Left lung (tissue), 4 donors: ENCODE measurements at regions not wholly inside any gene's neighbourhood (a gene's known extent, or its start where the extent isn't known, plus 50 kb on each side); places are given as distances from the start of the nearest gene placed in this dataset.

Experiments used
- ATAC-seq: fragments of 200-7000 bp; cut with Tn5 transposase; one replicate; pipeline ENCODE4 v1.9.1; 2020; ENCODE audit warnings: moderate library complexity
- DNase-seq, 4 donors: peaks; one replicate each; pipeline ENCODE4 v3.0.0-alpha.2; 2013 to 2020
- H3K27ac ChIP-seq, 2 donors: fragments of 200-600 bp; sonication (generic) in 1 of 2; one replicate each; pipeline versions ENCODE4 v1.5.0 to v1.8.0; 2020 to 2021
- H3K27me3 ChIP-seq, 2 donors: fragments of 200-600 bp; sonication (generic) in 1 of 2; one replicate each; pipeline versions ENCODE4 v1.5.0 to v1.8.0; 2020 to 2021
- H3K36me3 ChIP-seq, 2 donors: fragments of 200-600 bp; sonication (generic) in 1 of 2; one replicate each; pipeline versions ENCODE4 v1.5.0 to v1.8.0; 2020 to 2021
- H3K4me1 ChIP-seq, 2 donors: fragments of 200-600 bp; one replicate each; pipeline ENCODE4 v1.8.0; 2021
- H3K4me3 ChIP-seq, 2 donors: fragments of 200-600 bp; sonication (generic) in 1 of 2; one replicate each; pipeline versions ENCODE4 v1.5.0 to v1.8.0; 2020 to 2021; ENCODE audit warnings: mild to moderate bottlenecking in 1 of 2
- H3K9me3 ChIP-seq, 2 donors: fragments of 200-600 bp; sonication (generic) in 1 of 2; one replicate each; pipeline versions ENCODE4 v1.5.0 to v1.8.0; 2020 to 2021
- CTCF ChIP-seq, 2 donors: fragments of 200-600 bp; sonication (generic) in 1 of 2; IDR thresholded peaks; one replicate each; pipeline versions ENCODE4 v1.5.0 to v1.8.0; 2021; ENCODE audit warnings: antibody characterized with exemption in 2 of 2
- intact Hi-C, 2 donors: fragments of 100-400 bp; cut with DNase I; formaldehyde crosslinking; loops; one replicate each; pipeline versions ENCODE4 v1.11.2 to v1.14.2; 2022
- donor health status: DM: no; HTN: yes; CAD: no.
- donor health status: DM: no; HTN: no; CAD: no.

- Histone ChIP-seq H3K9me3 (no peaks in the 10 kb centered on the region), H3K36me3 (no peaks in the 10 kb centered on the region), H3K4me1 (no peaks in the 10 kb centered on the region), H3K27ac (no peak overlapping the region), H3K27me3 (no peaks in the 10 kb centered on the region), H3K4me3 (no peak overlapping the region)
- intact Hi-C loops, result no loop called here
- no peak for ATAC-seq
- no peak for DNase-seq
- no peak for TF ChIP-seq CTCF (IDR thresholded peaks at IDR 0.05)
Observed at GRCh38 chr15:25504307-25504706, 65.5 kb upstream of the UBE3A start.

GRCh38 chr15:25501828-25502446 is 63.1 kb upstream of the UBE3A start:
- Histone ChIP-seq H3K27ac (no peak overlapping the region), H3K9me3 (no peaks in the 10 kb centered on the region), H3K4me1 (no peaks in the 10 kb centered on the region), H3K36me3 (no peaks in the 10 kb centered on the region), H3K4me3 (no peak overlapping the region), H3K27me3 (no peaks in the 10 kb centered on the region)
- intact Hi-C loops, result no loop called here
- peak; percentile 35 to 56 for TF ChIP-seq CTCF (IDR thresholded peaks at IDR 0.05)
- DNase-seq (peak in 1 of 4 donors; percentile 49), ATAC-seq (peak; percentile 96)

GRCh38 chr15:25498835-25499234 is 60.0 kb upstream of the UBE3A start:
- TF ChIP-seq CTCF (IDR thresholded peaks at IDR 0.05), result no peak
- no peak for DNase-seq
- H3K9me3 ChIP-seq, result peaks cover 0 to 1% of the 10 kb centered on the region in 2 donors
- H3K36me3 ChIP-seq, result no peaks in the 10 kb centered on the region
- H3K27me3 ChIP-seq, result no peaks in the 10 kb centered on the region
- H3K27ac ChIP-seq, result no peak overlapping the region
- no peak overlapping the region for H3K4me3 ChIP-seq
- ATAC-seq, result no peak
- intact Hi-C loops, result no loop called here
- no peaks in the 10 kb centered on the region for H3K4me1 ChIP-seq

GRCh38 chr15:25497934-25498333 is 59.1 kb upstream of the UBE3A start:
- DNase-seq (no peak), ATAC-seq (no peak)
- H3K27ac ChIP-seq, result no peak overlapping the region
- H3K36me3 ChIP-seq, result no peaks in the 10 kb centered on the region
- no peaks in the 10 kb centered on the region for H3K27me3 ChIP-seq
- no peak for TF ChIP-seq CTCF (IDR thresholded peaks at IDR 0.05)
- peaks cover 0 to 10% of the 10 kb centered on the region in 2 donors for H3K9me3 ChIP-seq
- H3K4me1 ChIP-seq, result no peaks in the 10 kb centered on the region
- intact Hi-C loops, result no loop called here
- H3K4me3 ChIP-seq, result no peak overlapping the region

GRCh38 chr15:25493823-25494526 is 55.2 kb upstream of the UBE3A start:
- ATAC-seq (no peak), DNase-seq (no peak)
- Histone ChIP-seq H3K4me1 (no peaks in the 10 kb centered on the region), H3K27ac (no peak overlapping the region), H3K27me3 (no peaks in the 10 kb centered on the region), H3K4me3 (no peak overlapping the region), H3K9me3 (peaks cover 0 to 46% of the 10 kb centered on the region in 2 donors), H3K36me3 (no peaks in the 10 kb centered on the region)
- no peak for TF ChIP-seq CTCF (IDR thresholded peaks at IDR 0.05)
- intact Hi-C loops, result no loop called here
